Mammary epithelial cell (primary cell): ENCODE measurements at regions not wholly inside any gene's neighbourhood (a gene's known extent, or its start where the extent isn't known, plus 50 kb on each side); places are given as distances from the start of the nearest gene placed in this dataset.

Experiments
- EZH2 ChIP-seq: IDR thresholded peaks from 2 replicates; pipeline ENCODE4 v1.6.1; 2012; ENCODE audit warnings: low read length, inconsistent platforms, borderline replicate concordance
- TF ChIP-seq, protein P1 (sequence below), 2 donors: IDR thresholded peaks in 1 of 2; conservative IDR thresholded peaks in 1 of 2; 2 replicates each; pipeline ENCODE4 v1.5.1; 2011 to 2012; ENCODE audit warnings: inconsistent platforms in 2 of 2, low read length in 2 of 2, mild to moderate bottlenecking in 2 of 2, control low read depth in 1 of 2, low read depth in 1 of 2; ENCODE audit not compliant: insufficient read depth in 1 of 2; ENCODE audit errors: extremely low read depth in 1 of 2

- TF ChIP-seq, protein P1, sequence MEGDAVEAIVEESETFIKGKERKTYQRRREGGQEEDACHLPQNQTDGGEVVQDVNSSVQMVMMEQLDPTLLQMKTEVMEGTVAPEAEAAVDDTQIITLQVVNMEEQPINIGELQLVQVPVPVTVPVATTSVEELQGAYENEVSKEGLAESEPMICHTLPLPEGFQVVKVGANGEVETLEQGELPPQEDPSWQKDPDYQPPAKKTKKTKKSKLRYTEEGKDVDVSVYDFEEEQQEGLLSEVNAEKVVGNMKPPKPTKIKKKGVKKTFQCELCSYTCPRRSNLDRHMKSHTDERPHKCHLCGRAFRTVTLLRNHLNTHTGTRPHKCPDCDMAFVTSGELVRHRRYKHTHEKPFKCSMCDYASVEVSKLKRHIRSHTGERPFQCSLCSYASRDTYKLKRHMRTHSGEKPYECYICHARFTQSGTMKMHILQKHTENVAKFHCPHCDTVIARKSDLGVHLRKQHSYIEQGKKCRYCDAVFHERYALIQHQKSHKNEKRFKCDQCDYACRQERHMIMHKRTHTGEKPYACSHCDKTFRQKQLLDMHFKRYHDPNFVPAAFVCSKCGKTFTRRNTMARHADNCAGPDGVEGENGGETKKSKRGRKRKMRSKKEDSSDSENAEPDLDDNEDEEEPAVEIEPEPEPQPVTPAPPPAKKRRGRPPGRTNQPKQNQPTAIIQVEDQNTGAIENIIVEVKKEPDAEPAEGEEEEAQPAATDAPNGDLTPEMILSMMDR (conservative IDR thresholded peaks at IDR 0.05 in 1 of 2, IDR thresholded peaks at IDR 0.05 in 1 of 2; ENCODE audit: extremely low read depth in 1 of 2, insufficient read depth in 1 of 2, low read depth in 1 of 2, low read length in 2 of 2), result no peak
- TF ChIP-seq EZH2, result no peak
These were observed 157.7 kb upstream of the TBX3 start for GRCh38 chr12:114841557-114842251.
